Activated CD4-positive, alpha-beta T cell treated with anti-CD3 and anti-CD28 coated beads, Interleukin-2, amount 50 U/mL, for 16 hours (primary cell): ENCODE measurements at regions not wholly inside any gene's neighbourhood (a gene's known extent, or its start where the extent isn't known, plus 50 kb on each side); places are given as distances from the start of the nearest gene placed in this dataset.
"Not testable (repeated sequence)": the region's sequence is repeated elsewhere in the genome, so short reads cannot be mapped to it uniquely, and the experiment has no call there.

Experiments
- DNase-seq: peaks from one replicate; pipeline ENCODE4 v3.0.0-alpha.2; 2020

DNA sequence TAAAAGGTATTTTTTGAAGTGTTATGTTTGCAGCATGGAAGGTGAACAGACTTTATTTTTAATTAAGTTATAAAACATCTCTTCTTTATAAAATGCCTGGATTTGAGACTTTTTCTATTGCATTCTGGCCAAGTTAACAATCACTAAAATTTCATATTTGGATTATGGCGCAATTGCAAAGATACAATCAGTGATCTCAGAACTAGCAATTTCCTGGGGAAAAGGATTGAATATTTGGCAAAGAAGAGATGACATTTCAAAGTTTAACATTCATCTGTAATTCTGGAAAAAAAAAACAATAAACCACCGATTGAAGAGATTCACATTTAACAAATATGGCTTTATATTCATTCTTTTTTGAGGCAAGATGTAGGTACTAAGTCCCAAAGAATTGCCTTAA, 378.0 kb downstream of the LRRC70 start:
- no peak for DNase-seq

GRCh38 chr5:62954578-62954977, 376.0 kb downstream of the LRRC70 start:
- no peak for DNase-seq

DNA sequence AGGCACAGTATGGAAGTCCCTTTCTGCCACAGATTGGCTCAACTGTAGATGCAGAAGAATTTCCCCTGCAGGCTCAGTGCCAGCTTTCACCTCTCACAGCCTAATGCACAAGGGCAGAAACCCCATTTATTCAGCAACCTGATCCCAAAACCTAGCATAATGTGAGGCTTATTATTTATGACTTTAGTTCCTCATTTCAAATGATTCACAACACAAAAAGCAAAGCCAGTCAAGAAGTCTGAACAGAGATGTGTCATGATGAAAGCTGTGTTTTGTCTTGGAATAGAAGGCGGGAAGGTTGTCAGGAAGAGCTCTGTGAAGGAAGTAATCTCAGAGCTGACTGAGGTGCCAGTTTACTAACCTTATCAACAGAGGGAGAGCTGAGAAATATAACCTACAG, 369.7 kb downstream of the LRRC70 start:
- no peak for DNase-seq

- no peak for DNase-seq
Observed at GRCh38 chr5:62942384-62942783, 363.8 kb downstream of the LRRC70 start.

DNA sequence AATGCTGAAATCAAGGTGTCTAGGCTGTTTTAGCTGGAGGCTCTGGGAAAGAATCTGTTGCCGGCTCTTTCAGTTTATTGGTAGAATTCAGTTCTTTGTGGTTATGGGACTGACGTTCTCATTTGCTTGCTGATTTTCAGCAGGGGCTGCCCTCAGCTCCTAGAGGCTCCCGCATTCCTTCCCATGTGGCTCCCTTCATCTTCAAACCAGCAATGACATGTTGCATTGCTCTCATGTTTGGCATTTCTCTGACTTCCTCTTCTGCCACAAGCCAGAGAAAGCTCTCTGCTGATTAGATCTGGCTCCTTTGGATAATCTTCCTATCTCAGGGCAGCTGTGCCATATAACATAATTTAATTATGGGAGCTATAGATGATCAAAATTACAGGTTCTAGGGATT, 360.3 kb downstream of the LRRC70 start:
- DNase-seq: no peak

DNA sequence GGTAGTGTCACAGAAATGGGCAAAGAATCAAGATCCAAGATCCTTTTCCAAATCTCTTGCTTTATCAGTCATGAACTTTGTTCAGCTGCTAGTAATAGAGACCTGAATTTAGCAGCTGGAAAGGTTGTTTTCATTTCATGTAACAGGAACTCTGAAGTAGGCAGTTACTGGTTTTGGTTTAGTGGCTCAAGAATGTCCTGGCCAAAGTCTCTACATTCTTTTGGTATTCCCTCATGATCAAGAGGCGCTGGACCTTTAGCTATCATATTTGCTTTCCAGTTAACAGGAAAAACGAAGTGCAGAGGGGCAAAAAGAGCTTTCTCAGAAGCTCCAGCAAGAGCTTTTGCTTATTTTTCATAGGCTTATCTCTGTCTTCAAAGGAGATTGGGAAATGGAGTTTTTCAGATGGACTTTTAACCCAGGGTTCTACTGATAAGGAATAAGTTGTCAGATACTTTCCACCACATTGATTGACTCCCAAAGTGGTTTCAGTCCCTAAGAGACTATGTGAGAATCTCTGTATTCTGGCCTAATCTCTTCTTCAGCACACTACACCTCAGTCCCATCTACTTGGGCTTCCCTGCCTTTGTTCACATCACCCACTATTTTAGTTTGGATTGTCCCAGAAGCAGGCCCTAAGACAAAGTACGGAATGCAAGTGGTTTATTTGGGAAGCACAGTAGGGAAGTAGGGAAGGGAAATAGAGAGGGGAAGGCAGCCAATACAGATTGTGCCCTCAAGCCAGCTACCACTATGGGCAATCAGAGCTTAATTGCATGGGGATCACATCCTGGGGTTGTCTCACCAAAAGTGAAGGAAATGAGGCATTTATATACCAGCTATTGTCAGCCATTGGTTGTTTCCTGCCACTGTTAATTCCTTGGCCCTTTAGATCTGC, 359.3 kb downstream of the LRRC70 start:
- no peak for DNase-seq

GRCh38 chr5:62935660-62936059, 357.0 kb downstream of the LRRC70 start:
- no peak for DNase-seq

DNA sequence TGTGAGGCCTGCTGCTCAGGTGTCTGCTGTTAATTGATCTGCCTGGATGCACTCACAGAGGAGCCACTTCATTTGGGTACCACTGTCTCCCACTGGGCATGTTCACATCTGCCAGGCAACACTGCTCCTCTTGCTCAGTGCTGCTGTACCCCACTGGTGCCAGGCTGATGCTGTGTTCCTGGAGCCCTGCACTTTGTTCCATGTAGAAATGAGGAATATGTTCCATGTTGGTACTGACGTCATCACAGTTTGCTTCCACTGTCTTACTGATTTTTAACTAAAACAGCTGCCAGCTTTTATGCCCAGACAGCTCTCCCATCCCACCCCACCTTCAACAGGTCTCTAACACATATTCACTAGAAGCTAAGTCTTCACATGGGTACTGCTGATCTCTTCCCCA, 355.7 kb downstream of the LRRC70 start:
- no peak for DNase-seq

DNA sequence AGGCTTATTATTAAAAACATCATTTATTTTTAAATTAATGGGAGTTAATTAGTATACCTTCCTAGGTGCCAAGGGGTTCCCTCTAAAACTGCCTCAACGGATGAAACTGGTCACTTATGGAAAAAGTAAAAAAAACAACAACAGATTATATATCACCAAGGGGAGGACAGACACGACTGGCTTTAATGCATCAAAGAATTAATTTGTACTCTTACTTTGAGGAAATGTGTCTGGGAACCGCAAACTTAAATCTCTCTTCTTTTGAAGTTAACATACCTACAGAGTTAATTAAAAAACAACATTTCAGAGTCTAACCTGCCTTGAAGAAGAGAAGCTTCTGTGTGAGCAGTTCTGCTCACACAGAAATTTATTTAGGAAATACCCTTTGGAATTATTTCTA, 354.6 kb downstream of the LRRC70 start:
- DNase-seq: no peak

DNA sequence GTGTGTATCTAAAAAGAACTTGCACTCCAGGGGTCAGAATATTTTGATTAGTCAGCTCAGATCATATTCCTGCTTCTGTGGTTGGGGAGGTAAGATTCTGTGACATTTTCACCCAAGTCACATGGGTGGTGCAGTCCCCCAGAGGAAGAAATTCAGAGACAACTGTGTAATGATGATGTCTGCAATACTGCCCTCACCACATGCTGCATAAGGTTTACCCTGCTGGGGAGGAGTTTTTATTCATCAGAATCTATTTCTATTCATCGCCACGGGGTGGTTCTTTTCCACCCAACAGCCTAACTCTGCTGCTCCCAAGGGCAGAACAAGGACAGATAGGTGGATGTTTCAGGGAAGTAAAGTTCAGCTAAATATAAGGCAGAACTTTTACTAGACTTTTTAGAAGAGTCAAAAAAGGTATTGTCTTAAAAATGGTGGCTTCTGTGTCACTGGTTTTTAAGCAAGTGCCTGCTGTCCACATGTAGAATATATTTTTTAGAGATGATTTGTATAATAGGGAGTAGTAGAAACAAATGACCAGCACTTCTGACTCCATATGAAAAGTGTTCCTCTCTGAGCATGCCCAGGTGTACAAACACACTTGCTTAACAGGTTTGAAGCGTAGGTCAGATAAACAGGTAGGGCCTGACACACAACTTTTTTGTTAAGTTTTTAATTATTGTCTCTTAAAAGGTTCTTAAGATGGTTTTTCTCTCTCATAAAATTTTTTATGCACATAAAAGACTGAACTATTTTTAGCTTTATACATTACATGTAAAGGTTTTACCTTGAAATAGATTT, 352.7 kb downstream of the LRRC70 start:
- DNase-seq: no peak

DNA sequence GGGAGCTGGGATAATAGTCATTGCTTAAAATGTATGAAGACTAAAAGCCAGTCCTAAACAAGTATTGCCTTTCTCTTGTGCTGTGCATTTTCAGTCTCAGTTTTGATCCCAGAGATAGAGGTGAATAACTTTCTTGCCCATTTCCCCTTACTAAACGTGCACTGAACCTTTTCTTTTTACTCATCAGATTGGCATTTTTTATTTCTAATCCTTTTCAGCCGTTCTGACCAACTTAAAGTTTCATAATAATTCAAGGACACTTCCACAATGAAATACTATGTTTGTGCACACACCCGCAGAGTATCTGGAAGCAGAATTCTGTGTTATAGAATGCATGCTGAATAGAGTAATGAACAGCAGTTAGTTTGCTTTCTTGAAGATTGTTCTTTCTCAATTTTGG, 343.6 kb downstream of the LRRC70 start:
- DNase-seq: no peak

GRCh38 chr5:62920856-62921255, 342.2 kb downstream of the LRRC70 start:
- DNase-seq: no peak

- no peak for DNase-seq
Observed at GRCh38 chr5:62909326-62909725, 330.7 kb downstream of the LRRC70 start.

GRCh38 chr5:62902126-62902525, 323.5 kb downstream of the LRRC70 start:
- no peak for DNase-seq

GRCh38 chr5:62900976-62901375, 322.4 kb downstream of the LRRC70 start:
- DNase-seq: no peak

GRCh38 chr5:62896121-62896893, 317.7 kb downstream of the LRRC70 start:
- DNase-seq: no peak

DNA sequence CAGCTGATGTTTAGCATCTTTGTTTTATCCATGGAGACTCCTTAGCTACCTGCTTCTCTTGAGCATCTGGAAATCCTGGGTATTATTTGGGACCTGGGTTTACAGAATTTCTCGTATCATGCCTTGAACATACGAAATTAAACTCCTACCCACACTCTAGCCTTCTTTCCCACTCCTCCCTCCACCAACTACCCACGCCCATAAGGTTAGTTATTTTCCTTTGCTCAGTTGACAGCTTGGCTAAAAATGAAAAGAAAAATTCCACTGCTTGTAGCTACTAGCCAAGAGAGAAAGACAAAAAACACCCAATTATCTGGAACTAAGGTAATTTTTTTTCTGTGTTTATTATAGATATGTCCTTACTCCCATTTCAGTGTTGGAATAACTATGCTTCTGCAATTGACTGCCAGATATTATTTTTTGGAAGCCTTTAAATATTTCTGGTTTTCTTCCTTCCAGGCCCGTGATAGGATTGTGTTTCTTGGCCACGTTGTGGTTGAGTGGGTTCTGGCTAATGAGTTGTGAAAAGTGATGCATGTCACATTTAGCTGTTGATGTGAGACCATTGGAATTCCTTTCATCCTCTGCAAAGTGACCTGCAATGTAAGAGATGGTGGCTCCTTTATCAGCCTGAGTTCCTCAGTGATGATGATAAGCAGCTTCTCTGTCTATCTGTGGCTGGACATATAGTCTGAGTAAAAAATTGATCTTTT, 308.1 kb downstream of the LRRC70 start:
- DNase-seq: no peak

DNA sequence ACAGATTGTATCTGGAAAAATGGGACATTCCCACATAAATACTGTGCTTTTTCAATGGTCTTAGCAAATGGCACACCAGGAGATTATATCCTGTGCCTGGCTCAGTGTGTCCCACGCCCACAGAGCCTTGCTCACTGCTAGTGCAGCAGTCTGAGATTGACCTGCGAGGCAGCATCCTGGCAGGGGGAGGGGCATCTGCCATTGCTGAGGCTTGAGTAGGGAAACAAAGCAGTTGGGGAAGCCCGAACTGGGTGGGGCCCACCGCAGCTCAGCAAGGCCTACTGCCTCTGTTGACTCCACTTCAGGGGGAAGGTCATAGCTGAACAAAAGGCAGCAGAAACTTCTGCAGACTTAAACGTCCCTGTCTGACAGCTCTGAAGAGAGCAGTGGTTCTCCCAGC, 258.7 kb downstream of the LRRC70 start:
- not testable (repeated sequence) for DNase-seq

DNA sequence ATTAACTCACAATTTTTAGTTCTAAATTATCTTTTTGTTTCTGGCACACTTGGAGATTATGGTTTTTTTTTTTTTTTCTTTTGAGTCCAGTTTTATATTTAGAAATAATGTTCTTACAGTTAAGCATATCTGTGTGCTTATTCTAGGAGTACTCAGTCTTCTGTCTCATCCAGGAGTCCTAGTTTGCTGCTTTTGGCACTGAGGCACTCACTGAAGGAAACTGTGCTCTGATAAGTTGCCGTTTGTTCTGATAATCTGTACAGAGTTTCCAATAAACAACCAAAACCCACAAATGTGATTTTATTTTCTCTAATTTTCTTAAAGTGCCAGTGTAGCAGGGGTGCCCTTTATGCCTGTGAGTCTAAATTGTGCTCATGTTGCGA, 251.0 kb downstream of the LRRC70 start:
- DNase-seq: no peak

GRCh38 chr5:62828742-62829603, 250.4 kb downstream of the LRRC70 start:
- no peak for DNase-seq

- DNase-seq: no peak
Observed at GRCh38 chr5:62825623-62826220, 247.1 kb downstream of the LRRC70 start.
